Fibroblast of skin of right quadriceps (primary cell): ENCODE measurements at regions not wholly inside any gene's neighbourhood (a gene's known extent, or its start where the extent isn't known, plus 50 kb on each side); places are given as distances from the start of the nearest gene placed in this dataset.

Source experiments
- DNase-seq: peaks from one replicate; pipeline ENCODE4 v3.0.0-alpha.2; 2013

GRCh38 chr10:15462253-15462897 lies 91.3 kb upstream of the FAM171A1 start:
- peak; percentile 83 for DNase-seq

- peak; percentile 85 for DNase-seq
These were observed 90.4 kb upstream of the FAM171A1 start for GRCh38 chr10:15461353-15462108.

- peak; percentile 44 for DNase-seq
These were observed 89.6 kb upstream of the FAM171A1 start for GRCh38 chr10:15460661-15461060.

DNA sequence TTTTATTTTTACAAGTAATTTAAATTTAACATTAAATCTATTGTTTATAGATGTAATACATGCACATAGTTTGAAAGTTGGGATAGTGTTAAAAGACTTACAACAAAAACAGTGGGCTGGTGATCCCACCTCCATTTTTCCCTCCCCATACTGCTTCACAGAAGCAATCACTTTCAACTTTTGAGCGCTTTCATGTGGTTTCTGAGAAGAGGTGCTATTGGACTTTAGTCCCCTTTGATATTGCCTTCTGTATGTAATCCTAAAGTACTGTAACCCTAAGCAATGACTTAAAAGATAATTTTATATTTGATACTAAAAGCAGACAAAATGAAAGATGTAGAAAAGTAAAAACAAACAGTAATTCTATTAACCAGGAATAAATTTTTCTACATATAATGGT lies 88.1 kb upstream of the FAM171A1 start:
- DNase-seq: no peak

DNA sequence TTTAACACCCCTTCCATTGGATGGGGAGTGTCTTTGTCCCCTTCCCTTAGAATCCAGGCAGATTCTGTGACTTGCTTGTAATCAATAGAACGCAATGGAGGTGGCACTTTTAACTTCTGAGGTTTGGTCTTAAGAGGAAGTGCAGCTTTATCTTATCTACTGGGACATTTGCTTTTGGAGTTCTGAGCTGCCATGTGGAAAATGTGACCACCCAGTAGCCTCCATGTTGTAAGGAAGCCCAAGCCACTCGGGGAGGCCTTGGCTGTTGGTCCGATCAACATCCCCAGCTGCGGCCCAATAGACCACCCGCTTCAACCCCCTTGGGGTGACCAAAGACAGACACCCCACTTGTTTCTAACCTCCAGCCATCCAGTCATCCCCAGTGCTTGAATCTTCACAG lies 86.3 kb upstream of the FAM171A1 start:
- DNase-seq: no peak

- DNase-seq: no peak
These were observed 84.4 kb upstream of the FAM171A1 start for GRCh38 chr10:15455456-15455855.

DNA sequence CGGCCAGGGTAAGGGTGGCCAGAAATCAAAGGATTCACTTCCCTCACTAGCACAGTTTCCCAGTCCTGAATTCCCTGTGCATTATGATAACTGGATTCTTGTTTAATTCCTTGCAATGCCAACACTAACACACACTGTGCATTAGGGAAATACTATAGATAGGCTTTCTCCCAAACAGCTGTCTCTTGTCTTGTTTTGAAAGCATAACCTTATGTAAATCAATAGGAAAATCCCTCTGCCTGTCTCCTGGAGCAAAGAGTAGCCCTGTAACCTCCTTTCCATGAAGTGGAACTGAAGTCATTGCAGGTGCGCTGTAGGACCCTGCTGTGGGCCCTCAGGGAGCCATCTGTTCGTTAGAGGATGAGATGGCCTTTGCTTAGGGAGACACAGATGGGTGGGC lies 82.8 kb upstream of the FAM171A1 start:
- DNase-seq: no peak

DNA sequence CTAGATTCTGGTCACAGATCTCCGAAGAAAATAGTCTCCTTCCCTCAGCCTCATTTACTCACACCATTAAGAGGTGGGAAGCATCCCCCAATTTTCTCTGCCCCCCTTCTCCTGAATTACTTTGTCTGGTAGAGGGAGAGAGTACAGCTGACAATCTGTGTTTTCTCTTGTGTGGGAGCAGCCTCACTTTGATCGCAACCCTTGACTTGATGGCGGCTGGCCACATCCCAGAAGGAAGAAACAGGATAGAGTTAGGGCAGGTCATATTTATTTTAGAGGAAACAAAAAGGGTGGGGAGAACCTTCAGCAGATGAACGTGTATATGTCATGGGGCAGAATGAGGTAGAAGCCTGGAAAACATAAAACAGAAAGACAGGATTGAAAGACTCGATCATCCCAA lies 82.4 kb upstream of the FAM171A1 start:
- DNase-seq: no peak

- DNase-seq: no peak
These were observed 81.5 kb upstream of the FAM171A1 start for GRCh38 chr10:15452545-15452944.

- DNase-seq: peak; percentile 56
These were observed 80.3 kb upstream of the FAM171A1 start for GRCh38 chr10:15451137-15452094.

- no peak for DNase-seq
These were observed 77.5 kb upstream of the FAM171A1 start for GRCh38 chr10:15448598-15448997.

DNA sequence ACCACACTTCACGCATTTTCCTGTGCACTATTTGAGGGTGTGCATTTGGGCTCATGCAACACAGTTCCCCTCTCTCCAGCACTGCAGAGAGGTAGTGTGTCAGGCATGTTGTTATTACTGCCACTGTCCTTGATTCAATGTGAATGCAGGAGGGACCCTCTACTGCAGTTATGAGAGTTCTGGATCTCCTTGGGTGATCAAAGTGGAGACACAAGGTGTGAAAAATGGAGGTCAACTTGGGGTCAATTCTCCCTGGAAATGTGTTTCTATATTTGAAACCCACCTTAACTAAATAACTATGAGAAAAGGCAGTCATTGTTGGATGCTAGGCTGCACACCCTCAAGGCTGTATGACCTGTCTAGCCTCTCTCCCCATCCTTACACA lies 73.9 kb upstream of the FAM171A1 start:
- no peak for DNase-seq

- no peak for DNase-seq
These were observed 73.3 kb upstream of the FAM171A1 start for GRCh38 chr10:15444105-15445005.

GRCh38 chr10:15442056-15442455 lies 71.0 kb upstream of the FAM171A1 start:
- no peak for DNase-seq

GRCh38 chr10:15440204-15440711 lies 69.2 kb upstream of the FAM171A1 start:
- no peak for DNase-seq

DNA sequence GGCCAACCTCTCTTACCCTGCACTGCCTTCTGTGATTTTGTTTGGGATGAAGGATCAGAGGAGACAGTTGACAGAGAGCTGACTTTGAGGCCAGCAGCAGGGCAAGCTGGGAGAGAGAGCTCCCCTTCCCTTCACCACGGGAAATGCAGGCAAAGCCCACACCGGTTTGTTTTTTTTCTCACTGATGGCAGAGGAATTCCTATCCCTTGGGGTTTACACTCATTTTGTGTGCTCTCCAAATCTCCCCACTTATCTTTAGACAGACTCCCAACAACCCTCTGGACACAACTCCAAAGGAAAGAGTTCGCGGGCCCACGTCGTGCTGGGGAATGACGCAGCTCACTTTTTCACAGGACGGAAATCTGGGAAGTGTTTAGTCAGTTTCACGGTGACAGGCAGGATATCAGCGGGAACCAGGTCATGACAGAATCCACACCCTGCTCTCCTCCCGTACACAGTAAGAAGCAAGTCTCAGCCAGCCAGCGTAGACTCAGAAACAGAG lies 68.3 kb upstream of the FAM171A1 start:
- DNase-seq: peak; percentile 70

DNA sequence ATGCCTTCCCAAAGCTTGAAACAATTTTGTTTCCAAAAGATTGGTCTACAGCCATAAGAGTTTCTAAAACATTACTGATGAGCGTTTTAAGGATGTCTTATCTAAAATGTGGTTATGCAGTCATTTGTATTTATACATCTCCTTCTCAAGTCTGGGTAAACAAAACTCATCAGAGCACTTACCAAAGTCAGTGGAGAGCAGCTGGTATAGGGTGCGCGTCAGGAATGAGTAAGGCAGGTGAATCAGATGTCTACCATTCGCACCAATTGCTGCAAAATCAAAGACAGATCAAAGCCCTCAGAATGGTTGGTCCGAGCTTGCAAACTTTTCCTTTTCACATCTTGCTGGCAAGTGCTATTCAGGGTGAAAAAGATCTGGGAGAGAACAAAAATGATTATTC lies 65.6 kb upstream of the FAM171A1 start:
- DNase-seq: peak; percentile 11

DNA sequence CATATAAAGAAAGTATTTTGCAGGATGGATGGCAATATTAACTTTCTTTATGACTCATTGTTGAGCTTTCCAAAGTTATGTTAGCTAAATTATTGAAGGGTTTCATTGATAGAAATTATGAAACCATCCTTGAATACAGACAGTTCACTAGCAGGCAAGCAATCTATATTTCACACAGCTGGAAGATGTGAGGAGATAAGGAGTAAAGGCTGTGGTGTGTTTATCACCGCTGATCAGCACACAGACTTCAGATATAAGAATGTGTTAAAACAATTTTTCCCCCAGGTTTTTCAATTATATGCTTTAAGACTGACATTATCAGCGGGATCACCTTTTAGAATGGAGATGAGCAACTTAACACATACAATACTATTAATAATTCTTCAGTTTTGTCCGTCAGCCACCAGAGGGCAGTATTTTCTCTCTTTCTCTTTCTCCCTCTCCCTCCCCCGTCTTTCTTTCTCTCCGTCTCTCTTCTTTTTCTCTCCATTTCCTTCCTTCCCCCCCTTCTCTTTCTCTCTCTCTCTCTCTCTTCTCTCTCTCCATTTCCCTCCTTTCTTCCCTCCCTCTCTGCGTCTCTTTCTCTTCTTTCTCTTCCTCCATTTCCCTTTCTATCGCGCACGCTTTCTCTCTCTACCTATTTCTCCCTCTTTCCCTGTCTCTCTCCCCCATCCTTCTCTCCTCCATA lies 62.9 kb upstream of the FAM171A1 start:
- DNase-seq: peak; percentile 61

GRCh38 chr10:15432266-15432665 lies 61.2 kb upstream of the FAM171A1 start:
- DNase-seq: no peak

DNA sequence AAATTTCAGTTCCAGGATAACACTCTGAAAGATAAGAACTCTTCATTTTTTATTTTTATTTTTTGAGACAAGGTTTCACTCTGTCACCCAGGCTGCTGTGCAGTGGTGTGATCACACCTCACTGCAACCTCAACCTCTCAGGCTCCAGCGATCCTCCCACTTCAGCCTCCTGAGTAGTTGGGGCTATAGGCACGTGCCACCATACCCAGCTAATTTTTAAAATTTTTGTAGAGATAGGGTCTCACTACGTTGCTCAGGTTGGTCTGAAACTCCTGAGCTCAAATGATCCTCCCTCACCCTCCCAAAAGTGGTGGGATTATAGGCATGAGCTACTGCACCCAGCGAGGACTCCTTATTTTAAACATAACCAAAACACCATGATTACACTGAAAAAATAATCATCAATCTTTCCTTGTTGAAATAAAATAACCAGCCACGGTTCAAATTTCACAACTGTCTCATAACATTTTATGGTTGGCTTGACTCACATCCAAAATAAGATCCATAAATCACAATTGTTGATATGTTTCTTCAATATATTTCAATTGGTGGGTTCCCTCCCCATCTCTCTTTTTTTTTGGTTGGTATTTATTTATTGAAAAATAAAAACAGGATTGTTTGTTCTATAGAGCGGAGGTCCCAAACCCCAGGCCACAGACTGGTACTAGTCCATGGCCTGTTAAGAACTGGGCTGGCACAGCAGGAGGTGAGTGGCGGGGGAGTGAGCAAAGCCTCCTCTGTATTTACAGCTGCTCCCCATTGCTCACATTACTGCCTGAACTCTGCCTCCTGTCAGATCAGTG lies 60.1 kb upstream of the FAM171A1 start:
- peak; percentile 27 for DNase-seq
